ENCODE measurements at regions not wholly inside any gene's neighbourhood (a gene's known extent, or its start where the extent isn't known, plus 50 kb on each side); places are given as distances from the start of the nearest gene placed in this dataset.

GRCh38 chr16:59146140-59146539, 412.0 kb upstream of the GOT2 start:
- TF ChIP-seq CTCF (IDR thresholded peaks at IDR 0.05) (no peak), POLR2A (IDR thresholded peaks at IDR 0.05) (no peak), POLR2AphosphoS5 (IDR thresholded peaks at IDR 0.05) (no peak), EP300 (IDR thresholded peaks at IDR 0.05; ENCODE audit: low read depth) (no peak)
